ENCODE measurements at regions not wholly inside any gene's neighbourhood (a gene's known extent, or its start where the extent isn't known, plus 50 kb on each side); places are given as distances from the start of the nearest gene placed in this dataset.

DNA sequence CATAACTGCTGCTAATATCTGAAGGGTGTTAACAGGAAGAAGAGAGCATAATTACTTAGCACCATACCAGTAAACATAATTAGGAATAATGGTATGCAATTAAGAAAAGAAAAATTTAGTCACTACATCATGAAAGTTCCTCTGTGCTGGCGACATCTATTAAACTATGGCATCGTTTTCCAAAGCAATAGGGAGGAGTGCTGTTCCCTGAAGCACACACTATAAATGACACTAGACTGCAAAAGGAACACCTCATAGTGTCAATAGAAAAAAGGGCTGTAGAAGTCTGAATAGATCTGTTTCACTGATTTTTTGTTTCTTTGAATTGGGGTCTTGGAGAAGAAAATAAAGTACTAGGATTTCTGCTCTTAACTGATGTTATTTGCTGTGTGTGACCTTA lies 773.6 kb upstream of the B3GALT2 start:
- FAIRE-seq (no peak), DNase-seq (ENCODE audit: low read depth) (no peak)
- no peak overlapping the region for H3K4me3 ChIP-seq (ENCODE audit: low read depth, low read length)
- no peaks in the 10 kb centered on the region for H3K27me3 ChIP-seq (ENCODE audit: control insufficient read depth, insufficient read depth, low read length)
- TF ChIP-seq, protein P1, sequence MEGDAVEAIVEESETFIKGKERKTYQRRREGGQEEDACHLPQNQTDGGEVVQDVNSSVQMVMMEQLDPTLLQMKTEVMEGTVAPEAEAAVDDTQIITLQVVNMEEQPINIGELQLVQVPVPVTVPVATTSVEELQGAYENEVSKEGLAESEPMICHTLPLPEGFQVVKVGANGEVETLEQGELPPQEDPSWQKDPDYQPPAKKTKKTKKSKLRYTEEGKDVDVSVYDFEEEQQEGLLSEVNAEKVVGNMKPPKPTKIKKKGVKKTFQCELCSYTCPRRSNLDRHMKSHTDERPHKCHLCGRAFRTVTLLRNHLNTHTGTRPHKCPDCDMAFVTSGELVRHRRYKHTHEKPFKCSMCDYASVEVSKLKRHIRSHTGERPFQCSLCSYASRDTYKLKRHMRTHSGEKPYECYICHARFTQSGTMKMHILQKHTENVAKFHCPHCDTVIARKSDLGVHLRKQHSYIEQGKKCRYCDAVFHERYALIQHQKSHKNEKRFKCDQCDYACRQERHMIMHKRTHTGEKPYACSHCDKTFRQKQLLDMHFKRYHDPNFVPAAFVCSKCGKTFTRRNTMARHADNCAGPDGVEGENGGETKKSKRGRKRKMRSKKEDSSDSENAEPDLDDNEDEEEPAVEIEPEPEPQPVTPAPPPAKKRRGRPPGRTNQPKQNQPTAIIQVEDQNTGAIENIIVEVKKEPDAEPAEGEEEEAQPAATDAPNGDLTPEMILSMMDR (IDR thresholded peaks at IDR 0.05; ENCODE audit: insufficient read depth, low read length, severe bottlenecking): no peak
- no peaks in the 10 kb centered on the region for H3K36me3 ChIP-seq (ENCODE audit: control insufficient read depth, insufficient read depth, low read length)

DNA sequence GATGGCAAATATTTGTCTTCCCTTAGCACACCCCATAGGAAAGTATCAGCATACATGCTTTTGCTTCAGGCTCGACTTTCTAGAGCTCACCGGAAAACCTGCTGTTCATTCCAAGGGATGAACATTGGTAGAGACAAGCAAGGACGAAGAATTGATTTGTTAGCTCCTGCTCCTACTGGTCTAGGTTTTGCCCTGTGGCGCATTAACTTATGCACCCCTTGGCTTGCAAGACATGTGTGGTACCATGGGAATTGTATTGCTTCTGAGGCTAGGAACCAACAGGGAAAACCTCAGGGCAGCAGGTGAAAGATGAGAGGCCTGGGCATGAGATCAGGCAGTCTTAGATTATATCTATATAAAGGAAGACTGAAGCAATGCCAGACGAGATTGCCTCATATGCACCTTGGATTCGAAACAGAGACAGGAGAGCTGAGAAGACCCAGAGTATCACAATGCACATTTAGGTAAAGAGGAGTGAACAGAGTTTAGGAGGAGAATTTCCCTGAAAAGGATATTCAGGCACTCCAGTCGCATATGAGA lies 771.2 kb upstream of the B3GALT2 start:
- peak; percentile 15 for DNase-seq (ENCODE audit: low read depth)
- no peak for FAIRE-seq
- Histone ChIP-seq H3K4me3 (ENCODE audit: low read depth, low read length) (no peak overlapping the region), H3K36me3 (ENCODE audit: control insufficient read depth, insufficient read depth, low read length) (no peaks in the 10 kb centered on the region), H3K27me3 (ENCODE audit: control insufficient read depth, insufficient read depth, low read length) (no peaks in the 10 kb centered on the region)
- TF ChIP-seq, protein P1 (IDR thresholded peaks at IDR 0.05; ENCODE audit: insufficient read depth, low read length, severe bottlenecking): no peak

DNA sequence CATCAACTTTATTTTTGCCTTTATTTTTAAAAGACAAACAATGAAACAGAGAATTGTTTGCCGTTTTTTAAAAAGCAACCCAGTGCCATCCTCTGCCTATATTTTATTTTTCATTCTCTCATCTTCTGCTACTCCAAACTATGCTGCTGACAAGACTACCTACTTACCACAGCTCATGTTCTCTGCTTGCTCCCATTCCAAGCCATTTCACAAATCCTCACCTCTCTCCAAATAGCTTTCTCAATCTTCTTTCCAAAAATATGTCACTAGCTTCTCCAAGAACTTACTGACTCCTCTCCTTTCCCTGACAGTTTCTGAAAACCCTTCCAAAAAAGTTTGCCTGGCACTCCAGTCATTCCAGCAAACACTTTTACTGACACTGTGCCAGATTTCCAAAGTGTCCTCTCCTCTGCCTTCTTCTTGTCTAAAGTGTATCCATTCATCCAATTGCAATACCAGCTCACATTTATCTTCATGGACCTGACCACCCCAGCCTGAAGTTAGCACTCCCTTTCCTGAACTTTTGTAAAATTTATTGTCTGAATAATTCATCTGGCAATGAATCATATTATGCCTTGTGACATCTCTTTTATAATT lies 766.5 kb upstream of the B3GALT2 start:
- H3K36me3 ChIP-seq (ENCODE audit: control insufficient read depth, insufficient read depth, low read length): no peaks in the 10 kb centered on the region
- no peaks in the 10 kb centered on the region for H3K27me3 ChIP-seq (ENCODE audit: control insufficient read depth, insufficient read depth, low read length)
- no peak overlapping the region for H3K4me3 ChIP-seq (ENCODE audit: low read depth, low read length)
- no peak for FAIRE-seq
- DNase-seq (ENCODE audit: low read depth): no peak
- TF ChIP-seq, protein P1 (IDR thresholded peaks at IDR 0.05; ENCODE audit: insufficient read depth, low read length, severe bottlenecking): no peak

DNA sequence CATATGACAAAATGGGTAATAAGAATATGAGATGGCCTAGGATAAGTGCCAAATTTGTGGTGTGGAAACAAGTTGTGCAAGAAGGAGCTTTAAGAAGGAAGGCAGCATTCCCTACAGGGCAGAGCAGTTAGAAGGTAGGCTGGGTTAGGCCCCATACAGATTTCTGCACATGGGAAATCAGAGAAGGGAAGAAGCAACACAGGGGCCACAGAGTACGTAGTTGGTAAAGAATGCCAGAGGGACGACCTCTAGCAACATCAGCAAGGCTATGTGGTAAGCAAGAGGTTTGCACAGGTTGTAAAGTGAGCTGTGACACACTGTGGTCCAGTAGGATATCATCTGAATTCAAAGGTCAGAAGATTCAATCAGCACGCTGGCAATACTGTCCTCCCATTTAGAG lies 765.6 kb upstream of the B3GALT2 start:
- FAIRE-seq: no peak
- H3K36me3 ChIP-seq (ENCODE audit: control insufficient read depth, insufficient read depth, low read length): no peaks in the 10 kb centered on the region
- no peaks in the 10 kb centered on the region for H3K27me3 ChIP-seq (ENCODE audit: control insufficient read depth, insufficient read depth, low read length)
- DNase-seq (ENCODE audit: low read depth): peak; percentile 5
- TF ChIP-seq, protein P1 (IDR thresholded peaks at IDR 0.05; ENCODE audit: insufficient read depth, low read length, severe bottlenecking): no peak
- no peak overlapping the region for H3K4me3 ChIP-seq (ENCODE audit: low read depth, low read length)

DNA sequence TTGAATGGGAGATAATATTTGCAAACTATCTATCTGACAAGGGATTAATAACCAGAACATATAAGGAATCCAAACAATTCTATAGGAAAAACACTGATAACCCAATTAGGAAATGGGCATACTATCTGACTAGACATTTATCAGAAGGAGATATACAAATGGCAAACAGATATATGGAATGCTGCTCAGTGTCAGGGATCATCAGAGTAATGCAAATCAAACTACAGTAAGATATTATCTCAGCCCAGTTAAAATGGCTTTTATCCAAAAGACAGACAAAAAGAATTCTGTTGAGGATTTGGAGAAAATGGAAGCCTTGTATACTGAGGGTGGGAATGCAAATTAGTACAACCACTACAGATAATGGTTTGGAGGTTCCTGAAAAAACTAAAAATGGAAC lies 758.0 kb upstream of the B3GALT2 start:
- no peak for FAIRE-seq
- no peak for DNase-seq (ENCODE audit: low read depth)
- TF ChIP-seq, protein P1 (IDR thresholded peaks at IDR 0.05; ENCODE audit: insufficient read depth, low read length, severe bottlenecking): no peak
- H3K36me3 ChIP-seq (ENCODE audit: control insufficient read depth, insufficient read depth, low read length): no peaks in the 10 kb centered on the region
- H3K4me3 ChIP-seq (ENCODE audit: low read depth, low read length): no peak overlapping the region
- H3K27me3 ChIP-seq (ENCODE audit: control insufficient read depth, insufficient read depth, low read length): no peaks in the 10 kb centered on the region

DNA sequence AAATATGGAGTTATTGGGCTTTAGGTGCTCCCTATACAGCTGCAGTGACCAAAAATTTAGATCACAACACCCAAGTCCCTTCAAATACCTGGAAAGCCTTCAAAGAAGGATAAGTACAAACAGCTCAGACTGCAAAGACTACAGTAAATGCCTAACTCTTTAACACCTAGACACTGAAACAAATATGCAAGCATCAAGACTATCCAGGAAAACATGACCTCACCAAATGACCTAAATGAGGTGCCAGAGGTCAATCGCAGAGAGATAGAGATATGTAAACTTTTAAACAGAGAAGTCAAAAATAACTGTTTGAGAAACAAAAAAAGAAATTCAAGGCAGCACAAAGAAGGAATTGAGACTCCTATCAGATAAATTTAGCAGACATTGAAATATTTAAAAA lies 753.8 kb upstream of the B3GALT2 start:
- TF ChIP-seq, protein P1 (IDR thresholded peaks at IDR 0.05; ENCODE audit: insufficient read depth, low read length, severe bottlenecking): no peak
- Histone ChIP-seq H3K27me3 (ENCODE audit: control insufficient read depth, insufficient read depth, low read length) (no peaks in the 10 kb centered on the region), H3K4me3 (ENCODE audit: low read depth, low read length) (no peak overlapping the region), H3K36me3 (ENCODE audit: control insufficient read depth, insufficient read depth, low read length) (no peaks in the 10 kb centered on the region)
- FAIRE-seq: no peak
- DNase-seq (ENCODE audit: low read depth): no peak

Data from bronchial epithelial cell (primary cell).